ENCODE measurements at regions not wholly inside any gene's neighbourhood (a gene's known extent, or its start where the extent isn't known, plus 50 kb on each side); places are given as distances from the start of the nearest gene placed in this dataset.

DNA sequence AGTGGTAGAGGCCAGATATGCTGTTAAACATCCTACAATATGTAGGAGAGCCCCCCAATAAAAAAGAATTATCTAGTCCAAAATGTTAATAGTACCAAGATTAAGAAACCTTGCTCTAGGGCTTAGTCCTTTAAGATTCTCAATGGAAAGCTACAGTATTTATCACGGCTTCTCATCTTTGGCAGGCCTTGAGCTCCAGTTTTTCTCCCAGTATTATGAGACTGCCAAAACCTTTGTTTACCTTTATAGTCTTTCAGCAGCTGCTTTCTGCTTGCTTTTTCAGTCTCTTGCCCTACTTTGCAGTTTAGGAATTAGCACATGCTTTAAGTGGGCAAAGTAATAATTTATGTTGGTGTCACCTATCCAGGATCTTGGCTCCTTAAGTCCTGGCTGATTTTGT lies 59.7 kb downstream of the NHLRC1 start:
- Mint-ChIP-seq H3K36me3 (ENCODE audit: low read depth) (no peaks in the 10 kb centered on the region), H3K9me3 (peaks cover 1% of the 10 kb centered on the region), H3K4me3 (no peak overlapping the region), H3K27ac (no peak overlapping the region), H3K27me3 (ENCODE audit: low read depth) (no peaks in the 10 kb centered on the region), H3K4me1 (ENCODE audit: low read depth) (no peaks in the 10 kb centered on the region)
- intact Hi-C loops (cut with micrococcal nuclease) = no loop called here
- CTCF ChIA-PET = interaction anchor here (0.6 kb wide), 1 partner anchor 484 kb away, joined by 3 read pairs; no protein-coding TSS in a partner anchor
- DNase-seq = no peak

- no peak for DNase-seq
- Mint-ChIP-seq H3K36me3 (ENCODE audit: low read depth) (no peaks in the 10 kb centered on the region), H3K27me3 (ENCODE audit: low read depth) (peaks cover 5% of the 10 kb centered on the region), H3K9me3 (peaks cover 1% of the 10 kb centered on the region), H3K4me1 (ENCODE audit: low read depth) (no peaks in the 10 kb centered on the region), H3K4me3 (no peak overlapping the region), H3K27ac (no peak overlapping the region)
- intact Hi-C loops (cut with micrococcal nuclease) = no loop called here
- CTCF ChIA-PET = no interaction called here
Observed at GRCh38 chr6:18058429-18058828, 64.0 kb downstream of the NHLRC1 start.

- Mint-ChIP-seq H3K9me3 (no peaks in the 10 kb centered on the region), H3K36me3 (ENCODE audit: low read depth) (no peaks in the 10 kb centered on the region), H3K27me3 (ENCODE audit: low read depth) (peaks cover 8% of the 10 kb centered on the region), H3K4me3 (no peak overlapping the region), H3K27ac (no peak overlapping the region), H3K4me1 (ENCODE audit: low read depth) (no peaks in the 10 kb centered on the region)
- intact Hi-C loops (cut with micrococcal nuclease) = no loop called here
- CTCF ChIA-PET = no interaction called here
- no peak for DNase-seq
Observed at GRCh38 chr6:18055714-18056382, 66.6 kb downstream of the NHLRC1 start.

GRCh38 chr6:18055098-18055497 lies 67.4 kb downstream of the NHLRC1 start:
- Mint-ChIP-seq H3K27me3 (ENCODE audit: low read depth) (peaks cover 8% of the 10 kb centered on the region), H3K4me1 (ENCODE audit: low read depth) (no peaks in the 10 kb centered on the region), H3K36me3 (ENCODE audit: low read depth) (no peaks in the 10 kb centered on the region)

DNA sequence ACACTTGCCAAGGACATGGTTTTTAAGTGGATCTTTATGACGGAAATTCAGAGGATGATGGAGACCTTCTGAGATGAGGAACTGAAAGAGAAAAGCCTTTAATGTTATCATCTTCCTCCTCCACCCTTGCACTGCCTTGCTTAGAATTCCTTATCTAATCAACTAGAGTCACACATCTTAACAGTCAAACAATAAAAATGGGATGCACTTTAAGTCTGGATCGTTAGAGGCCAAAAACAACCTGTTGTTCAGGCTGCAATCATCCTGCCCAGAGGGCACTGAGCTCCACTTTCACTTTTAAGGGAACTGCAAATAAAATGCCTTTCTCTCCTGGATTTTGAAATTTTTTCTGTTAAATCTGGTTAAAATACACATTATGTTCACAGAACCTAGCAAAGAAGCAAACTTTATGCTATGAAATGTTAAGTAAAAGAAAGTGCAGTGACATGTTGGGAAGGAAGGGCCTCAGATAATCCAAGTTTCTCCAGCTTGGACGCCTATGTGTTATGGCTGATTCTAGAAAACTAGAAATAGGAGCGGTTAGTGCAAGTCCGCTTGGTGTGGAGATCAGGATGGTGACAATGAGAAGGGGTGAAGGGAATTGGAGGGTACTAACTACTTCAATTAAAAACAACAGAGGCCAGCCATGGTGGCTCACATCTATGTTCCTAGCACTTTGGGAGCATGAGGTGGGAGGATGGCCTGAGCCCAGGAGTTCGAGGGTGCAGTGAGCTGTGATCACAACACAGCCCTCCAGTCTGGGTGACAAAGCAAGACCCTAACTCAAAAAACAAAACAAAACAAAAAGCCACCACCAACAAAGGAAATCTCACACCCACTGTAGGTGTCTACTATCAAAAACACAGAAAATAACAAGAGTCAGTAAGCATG lies 66.4 kb upstream of the KIF13A start:
- CTCF ChIA-PET = no interaction called here
- peaks cover 8% of the 10 kb centered on the region for H3K27me3 Mint-ChIP-seq (ENCODE audit: low read depth)

More at GRCh38 chr6:18055098-18055497, 67.4 kb downstream of the NHLRC1 start:
- no peak for DNase-seq
- intact Hi-C loops (cut with micrococcal nuclease) = no loop called here
- no peaks in the 10 kb centered on the region for H3K9me3 Mint-ChIP-seq
- H3K4me3 Mint-ChIP-seq = no peak overlapping the region
- CTCF ChIA-PET = no interaction called here
- H3K27ac Mint-ChIP-seq = no peak overlapping the region

DNA sequence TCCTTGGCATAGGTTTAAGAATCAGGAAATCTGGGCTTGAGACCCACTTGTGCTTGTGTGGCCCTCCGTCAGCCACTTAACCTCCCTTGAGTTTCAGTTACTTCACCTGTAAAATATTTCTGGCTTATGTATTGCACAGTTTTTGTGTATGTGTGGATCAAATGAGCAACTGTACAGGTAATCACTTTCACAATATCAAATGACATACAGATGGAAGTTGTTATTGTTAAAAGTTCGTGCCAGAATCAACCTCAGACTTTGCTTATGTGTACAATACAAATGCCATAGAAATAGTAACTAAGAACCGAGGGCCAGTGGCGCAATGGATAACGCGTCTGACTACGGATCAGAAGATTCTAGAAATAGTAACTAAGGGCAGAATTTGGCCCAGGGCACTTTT lies 65.6 kb upstream of the KIF13A start:
- intact Hi-C loops (cut with micrococcal nuclease) = no loop called here
- no peak for DNase-seq
- H3K4me3 Mint-ChIP-seq = no peak overlapping the region
- no peaks in the 10 kb centered on the region for H3K36me3 Mint-ChIP-seq (ENCODE audit: low read depth)
- H3K27ac Mint-ChIP-seq = no peak overlapping the region
- peaks cover 8% of the 10 kb centered on the region for H3K27me3 Mint-ChIP-seq (ENCODE audit: low read depth)
- H3K9me3 Mint-ChIP-seq = no peaks in the 10 kb centered on the region
- peaks cover 3% of the 10 kb centered on the region for H3K4me1 Mint-ChIP-seq (ENCODE audit: low read depth)
- CTCF ChIA-PET = no interaction called here

More for the DNA sequence above, 66.4 kb upstream of the KIF13A start:
- H3K4me1 Mint-ChIP-seq (ENCODE audit: low read depth) = no peaks in the 10 kb centered on the region
- DNase-seq = no peak
- intact Hi-C loops (cut with micrococcal nuclease) = no loop called here
- no peaks in the 10 kb centered on the region for H3K9me3 Mint-ChIP-seq
- H3K36me3 Mint-ChIP-seq (ENCODE audit: low read depth) = no peaks in the 10 kb centered on the region
- H3K4me3 Mint-ChIP-seq = no peak overlapping the region
- no peak overlapping the region for H3K27ac Mint-ChIP-seq

GRCh38 chr6:18049646-18050045 lies 62.2 kb upstream of the KIF13A start:
- intact Hi-C loops (cut with micrococcal nuclease) = no loop called here
- Mint-ChIP-seq H3K27me3 (ENCODE audit: low read depth) (peaks cover 5% of the 10 kb centered on the region), H3K27ac (no peak overlapping the region), H3K36me3 (ENCODE audit: low read depth) (no peaks in the 10 kb centered on the region), H3K9me3 (no peaks in the 10 kb centered on the region), H3K4me1 (ENCODE audit: low read depth) (peaks cover 3% of the 10 kb centered on the region), H3K4me3 (no peak overlapping the region)
- CTCF ChIA-PET = no interaction called here
- DNase-seq = no peak

GRCh38 chr6:18048953-18049630 lies 61.7 kb upstream of the KIF13A start:
- no peak overlapping the region for H3K4me3 Mint-ChIP-seq
- no peak overlapping the region for H3K27ac Mint-ChIP-seq
- no peak for DNase-seq
- CTCF ChIA-PET = no interaction called here
- no peaks in the 10 kb centered on the region for H3K9me3 Mint-ChIP-seq
- no peaks in the 10 kb centered on the region for H3K36me3 Mint-ChIP-seq (ENCODE audit: low read depth)
- peaks cover 5% of the 10 kb centered on the region for H3K27me3 Mint-ChIP-seq (ENCODE audit: low read depth)
- peaks cover 3% of the 10 kb centered on the region for H3K4me1 Mint-ChIP-seq (ENCODE audit: low read depth)
- intact Hi-C loops (cut with micrococcal nuclease) = no loop called here

DNA sequence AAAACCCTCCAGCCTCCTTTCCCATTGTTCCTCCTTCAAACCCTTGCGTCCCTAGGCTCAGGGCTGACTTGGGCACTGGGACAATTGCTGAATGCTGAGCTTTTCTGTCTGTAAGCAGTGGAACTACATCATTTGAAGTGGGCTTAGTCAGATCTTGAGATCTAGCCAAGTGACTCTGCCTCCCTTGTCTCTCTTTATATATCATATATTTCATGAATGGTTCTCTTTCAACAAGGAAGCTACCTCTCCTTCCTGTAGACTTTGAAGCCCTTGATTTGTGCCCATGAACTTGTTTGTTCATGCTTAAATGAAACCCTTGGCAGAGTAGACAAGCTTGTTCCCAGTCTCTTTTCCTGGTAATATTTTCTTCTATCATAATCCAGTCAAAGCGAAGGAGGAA lies 60.0 kb upstream of the KIF13A start:
- H3K36me3 Mint-ChIP-seq (ENCODE audit: low read depth) = no peaks in the 10 kb centered on the region
- H3K9me3 Mint-ChIP-seq = no peaks in the 10 kb centered on the region
- no peak overlapping the region for H3K27ac Mint-ChIP-seq
- intact Hi-C loops (cut with micrococcal nuclease) = no loop called here
- H3K4me3 Mint-ChIP-seq = no peak overlapping the region
- peaks cover 3% of the 10 kb centered on the region for H3K4me1 Mint-ChIP-seq (ENCODE audit: low read depth)
- CTCF ChIA-PET = no interaction called here
- H3K27me3 Mint-ChIP-seq (ENCODE audit: low read depth) = peaks cover 2% of the 10 kb centered on the region
- DNase-seq = no peak

GRCh38 chr6:18045507-18045906 lies 58.1 kb upstream of the KIF13A start:
- no peak overlapping the region for H3K4me3 Mint-ChIP-seq
- H3K27me3 Mint-ChIP-seq (ENCODE audit: low read depth) = peaks cover 2% of the 10 kb centered on the region
- DNase-seq = no peak
- no peaks in the 10 kb centered on the region for H3K36me3 Mint-ChIP-seq (ENCODE audit: low read depth)
- H3K9me3 Mint-ChIP-seq = no peaks in the 10 kb centered on the region
- intact Hi-C loops (cut with micrococcal nuclease) = no loop called here
- H3K4me1 Mint-ChIP-seq (ENCODE audit: low read depth) = peaks cover 3% of the 10 kb centered on the region
- H3K27ac Mint-ChIP-seq = no peak overlapping the region
- CTCF ChIA-PET = no interaction called here

DNA sequence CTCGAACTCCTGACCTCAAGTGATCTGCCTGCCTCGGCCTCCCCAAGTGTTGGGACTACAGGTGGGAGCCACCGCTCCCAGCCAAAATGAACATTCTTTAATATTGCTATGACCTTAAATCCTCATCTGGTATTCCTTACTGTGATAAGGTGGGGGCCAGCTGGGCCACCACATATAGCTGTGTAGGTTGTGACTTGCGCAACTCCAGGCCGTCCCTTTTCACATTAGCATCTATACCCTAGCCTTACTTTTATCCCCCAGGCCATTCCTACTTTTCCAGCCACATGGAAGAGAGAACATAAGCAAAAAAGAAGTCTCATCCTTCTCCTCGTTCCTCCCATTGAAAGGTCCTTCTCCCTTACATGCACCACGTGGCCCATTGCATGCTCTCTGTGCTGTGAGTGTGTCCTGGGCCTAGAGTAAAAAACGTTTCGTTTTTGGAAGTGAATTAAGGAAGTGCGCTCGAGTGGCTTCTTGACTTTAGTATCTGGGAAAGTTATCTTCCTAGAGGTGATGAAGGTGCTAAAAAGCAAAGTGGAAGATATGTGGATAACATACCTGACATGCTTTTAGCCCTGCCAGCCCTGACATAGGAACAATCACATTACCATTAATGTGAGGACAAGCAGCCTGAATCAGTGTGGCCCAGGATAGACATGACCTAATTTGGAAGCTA lies 56.8 kb upstream of the KIF13A start:
- Mint-ChIP-seq H3K27me3 (ENCODE audit: low read depth) (peaks cover 2% of the 10 kb centered on the region), H3K27ac (no peak overlapping the region), H3K4me3 (no peak overlapping the region), H3K9me3 (no peaks in the 10 kb centered on the region), H3K36me3 (ENCODE audit: low read depth) (no peaks in the 10 kb centered on the region), H3K4me1 (ENCODE audit: low read depth) (peaks cover 3% of the 10 kb centered on the region)
- CTCF ChIA-PET = no interaction called here
- DNase-seq = no peak
- intact Hi-C loops (cut with micrococcal nuclease) = no loop called here

GRCh38 chr6:18042536-18043145 lies 55.2 kb upstream of the KIF13A start:
- Mint-ChIP-seq H3K27me3 (ENCODE audit: low read depth) (peaks cover 2% of the 10 kb centered on the region), H3K4me1 (ENCODE audit: low read depth) (no peaks in the 10 kb centered on the region), H3K27ac (no peak overlapping the region), H3K36me3 (ENCODE audit: low read depth) (no peaks in the 10 kb centered on the region), H3K4me3 (no peak overlapping the region), H3K9me3 (no peaks in the 10 kb centered on the region)
- DNase-seq = no peak
- CTCF ChIA-PET = interaction anchor here (0.7 kb wide), 1 partner anchor 93 kb away, joined by 3 read pairs; no protein-coding TSS in a partner anchor
- intact Hi-C loops (cut with micrococcal nuclease) = no loop called here
